Activated CD8-positive, alpha-beta memory T cell treated with anti-CD3 and anti-CD28 coated beads for 1 hour (primary cell): ENCODE measurements at regions not wholly inside any gene's neighbourhood (a gene's known extent, or its start where the extent isn't known, plus 50 kb on each side); places are given as distances from the start of the nearest gene placed in this dataset.
"Not testable (repeated sequence)": the region's sequence is repeated elsewhere in the genome, so short reads cannot be mapped to it uniquely, and the experiment has no call there.

ENCODE experiments used
- DNase-seq, 2 donors: peaks; one replicate each; pipeline ENCODE4 v3.0.0-alpha.2; 2020; ENCODE audit warnings: low read depth in 1 of 2; ENCODE audit errors: extremely low read depth in 1 of 2

DNA sequence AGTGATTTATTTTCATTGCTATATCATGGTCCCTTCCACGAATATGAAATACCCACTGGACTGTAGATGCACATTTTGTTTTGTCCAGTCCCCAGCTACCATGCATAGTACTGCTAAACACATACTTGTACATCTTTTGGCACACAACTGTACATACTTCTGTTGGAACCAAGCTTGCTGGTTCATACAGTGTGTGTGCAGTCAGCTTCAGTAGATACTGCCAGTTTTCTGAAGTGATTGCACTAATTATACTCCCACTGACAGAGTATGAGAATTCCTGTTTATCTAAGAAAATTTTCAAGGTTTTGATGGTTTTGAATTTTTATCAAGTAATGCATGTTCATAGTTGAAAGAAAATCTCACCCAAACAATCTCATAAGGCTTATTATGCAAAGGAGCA lies 100.7 kb upstream of the LMCD1 start:
- no peak for DNase-seq

GRCh38 chr3:8403996-8404395 lies 97.6 kb upstream of the LMCD1 start:
- DNase-seq: no peak

- DNase-seq: no peak
These were observed 96.5 kb upstream of the LMCD1 start for GRCh38 chr3:8405144-8405543.

GRCh38 chr3:8406479-8406878 lies 95.1 kb upstream of the LMCD1 start:
- no peak for DNase-seq

GRCh38 chr3:8413337-8413926 lies 88.2 kb upstream of the LMCD1 start:
- DNase-seq: no peak

GRCh38 chr3:8416965-8417364 lies 84.7 kb upstream of the LMCD1 start:
- DNase-seq: no peak

DNA sequence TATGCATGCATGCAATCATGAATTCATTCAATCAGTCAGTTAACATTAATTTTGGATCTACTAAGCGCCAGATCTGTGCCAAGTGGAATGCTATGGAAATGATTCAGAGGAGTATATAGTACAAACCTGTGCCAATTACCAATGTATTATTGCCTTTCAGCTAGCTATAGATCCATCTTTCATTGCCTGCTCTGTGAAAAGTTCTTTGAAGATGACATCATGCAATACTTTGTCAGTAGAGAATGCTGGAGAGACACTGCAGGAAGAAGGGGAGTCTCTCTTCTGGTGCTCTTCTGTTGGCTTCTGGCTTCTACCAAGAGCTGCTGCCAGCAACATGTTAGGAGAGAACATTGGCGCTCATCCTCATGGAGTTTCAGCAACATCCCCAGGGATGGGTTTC lies 81.0 kb upstream of the LMCD1 start:
- no peak for DNase-seq

- no peak for DNase-seq
These were observed 80.4 kb upstream of the LMCD1 start for GRCh38 chr3:8421267-8421666.

- no peak for DNase-seq
These were observed 79.9 kb upstream of the LMCD1 start for GRCh38 chr3:8421711-8422110.

GRCh38 chr3:8423307-8423706 lies 78.3 kb upstream of the LMCD1 start:
- DNase-seq: no peak

DNA sequence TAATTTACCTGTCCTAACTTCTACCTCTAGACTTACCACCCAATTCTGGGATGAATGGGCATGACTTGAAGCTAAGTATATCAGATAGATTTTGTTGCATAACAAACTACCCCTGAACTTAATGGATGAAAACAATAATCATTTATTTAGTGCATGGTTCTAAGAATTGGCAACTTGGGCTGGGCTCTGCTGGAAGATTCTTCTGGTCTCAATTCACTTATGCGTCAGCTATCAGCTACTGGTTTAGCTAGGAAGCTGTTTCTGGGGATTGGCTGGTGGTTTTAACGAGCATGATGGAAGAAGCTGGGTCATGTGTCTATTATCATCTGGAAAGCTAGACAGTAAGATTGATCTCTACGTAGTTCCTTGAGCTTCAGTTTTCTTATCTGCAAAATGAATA lies 77.3 kb upstream of the LMCD1 start:
- no peak for DNase-seq

DNA sequence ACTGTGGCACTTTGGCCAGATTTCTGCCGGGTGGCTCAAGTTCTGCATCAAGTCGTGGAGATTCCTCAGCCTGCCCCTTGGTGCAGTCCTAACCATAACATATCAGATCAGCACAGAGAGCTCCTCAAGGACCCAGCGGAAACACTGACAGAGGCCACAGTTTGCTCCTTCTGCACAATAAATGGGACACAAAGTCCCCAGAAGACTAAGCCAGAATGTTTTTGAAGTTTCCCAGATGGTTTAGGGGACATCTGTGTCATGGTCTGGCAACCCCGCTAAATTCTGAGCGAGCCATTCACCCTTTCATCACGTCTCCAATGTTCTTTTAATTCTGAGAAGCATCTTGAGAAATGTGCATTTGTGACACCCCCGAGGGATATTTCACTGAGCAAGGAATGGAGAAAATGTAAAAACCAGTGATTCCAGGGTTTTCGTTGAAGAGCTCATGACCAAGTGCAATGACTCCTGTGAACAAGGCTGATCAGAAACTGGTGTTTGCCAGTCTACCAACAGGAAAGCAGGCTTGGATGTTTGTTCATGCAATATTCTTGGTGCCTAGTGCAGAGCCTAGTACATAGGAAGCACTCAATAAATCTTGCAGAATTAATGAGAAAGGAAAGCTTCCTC lies 64.8 kb upstream of the LMCD1 start:
- DNase-seq: no peak

GRCh38 chr3:8438507-8439079 lies 63.0 kb upstream of the LMCD1 start:
- no peak for DNase-seq

DNA sequence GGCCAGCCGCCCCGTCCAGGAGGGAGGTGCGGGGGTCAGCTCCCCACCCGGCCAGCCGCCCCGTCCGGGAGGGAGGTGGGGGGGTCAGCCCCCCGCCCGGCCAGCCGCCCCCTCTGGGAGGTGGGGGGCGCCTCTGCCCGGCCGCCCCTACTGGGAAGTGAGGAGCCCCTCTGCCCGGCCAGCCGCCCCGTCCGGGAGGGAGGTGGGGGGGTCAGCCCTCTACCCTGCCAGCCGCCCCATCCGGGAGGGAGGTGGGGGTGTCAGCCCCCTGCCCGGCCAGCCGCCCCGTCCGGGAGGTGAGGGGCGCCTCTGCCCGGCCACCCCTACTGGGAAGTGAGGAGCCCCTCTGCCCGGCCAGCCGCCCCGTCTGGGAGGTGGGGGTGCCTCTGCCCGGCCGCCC lies 61.5 kb upstream of the LMCD1 start:
- not testable (repeated sequence) for DNase-seq

- no peak for DNase-seq
These were observed 59.6 kb upstream of the LMCD1 start for GRCh38 chr3:8441969-8442559.

GRCh38 chr3:8442993-8443650 lies 58.5 kb upstream of the LMCD1 start:
- no peak for DNase-seq

DNA sequence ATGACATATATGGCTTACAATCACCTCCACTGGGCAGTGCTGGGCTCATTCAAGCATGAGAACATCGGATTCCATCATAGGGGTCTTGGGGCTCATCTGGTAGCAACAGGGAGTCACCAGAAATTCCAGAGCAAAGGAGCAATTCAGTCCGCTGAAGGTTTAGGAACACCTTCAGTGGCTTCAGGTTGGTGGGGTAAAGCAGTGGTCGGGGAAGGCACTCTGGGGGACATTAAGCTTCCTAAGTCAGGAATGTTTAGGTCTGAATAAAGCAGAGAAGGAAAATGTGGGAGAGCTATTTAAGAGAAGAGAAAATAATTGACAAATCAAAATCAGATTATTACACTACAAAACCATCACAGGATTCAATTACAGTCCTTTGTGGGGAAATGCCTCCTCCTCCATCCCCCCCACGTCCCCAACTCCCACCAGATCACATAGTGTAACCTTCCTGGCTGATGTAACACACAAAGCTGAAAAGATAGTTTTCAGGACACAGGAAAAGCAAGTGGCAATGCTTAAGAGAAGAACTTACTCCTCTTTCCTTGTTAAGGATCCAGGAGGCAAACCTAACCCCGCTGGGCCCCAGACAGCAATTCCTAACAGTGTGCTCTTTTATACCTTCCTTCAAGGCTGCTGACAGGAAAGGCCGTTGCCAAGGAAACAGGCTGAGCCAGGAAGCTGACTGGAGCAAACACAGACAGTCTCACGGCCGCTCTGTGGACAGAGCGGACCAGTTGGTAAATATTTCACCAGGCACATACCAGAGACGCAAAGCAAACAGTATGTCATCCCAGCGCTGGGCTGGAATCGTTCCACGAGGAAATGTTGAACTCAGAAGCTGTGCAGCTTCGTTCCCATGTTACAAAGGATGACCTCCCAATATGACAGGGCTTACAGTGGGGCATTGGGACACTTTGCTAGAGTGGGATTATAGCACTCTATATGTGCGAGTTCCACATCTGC lies 57.5 kb upstream of the LMCD1 start:
- DNase-seq: no peak

DNA sequence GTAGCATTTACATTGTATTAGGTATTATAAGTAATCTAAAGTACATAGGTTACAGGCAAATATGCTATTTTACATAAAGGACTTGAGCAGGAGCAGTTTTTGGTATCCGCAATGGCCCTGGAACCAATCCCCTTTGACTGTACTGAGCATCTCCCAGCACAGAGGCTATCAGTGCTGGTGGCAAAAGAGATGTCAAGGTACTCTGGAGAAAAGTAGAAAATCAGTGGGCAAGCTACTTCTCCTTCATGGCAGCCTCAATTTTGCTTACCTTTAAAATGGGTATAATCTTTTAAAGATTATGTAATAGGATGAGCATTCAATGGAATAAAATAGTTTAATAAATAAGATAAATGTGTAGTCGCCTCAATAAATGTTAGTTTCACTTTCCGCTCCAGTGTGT lies 56.7 kb upstream of the LMCD1 start:
- no peak for DNase-seq

DNA sequence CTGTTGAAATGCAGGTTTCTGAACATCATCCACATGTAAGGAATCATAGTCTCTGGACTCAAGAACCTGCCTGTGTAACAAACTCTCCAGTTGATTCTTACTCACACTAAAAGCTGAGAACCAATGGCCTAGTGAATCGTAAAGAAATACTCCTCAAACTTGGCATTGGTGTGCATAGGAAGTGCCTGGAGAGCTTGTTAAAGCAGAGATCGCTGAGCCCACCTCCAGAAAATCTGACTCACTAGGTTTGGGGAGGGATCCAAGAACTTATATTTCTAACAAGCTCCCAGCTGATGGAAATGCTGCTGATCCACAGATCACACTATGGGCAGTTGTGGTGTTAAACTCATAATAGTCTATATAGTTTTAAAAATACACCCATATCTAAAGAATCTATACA lies 55.8 kb upstream of the LMCD1 start:
- DNase-seq: no peak

- DNase-seq: no peak
These were observed 54.8 kb upstream of the LMCD1 start for GRCh38 chr3:8446845-8447244.

DNA sequence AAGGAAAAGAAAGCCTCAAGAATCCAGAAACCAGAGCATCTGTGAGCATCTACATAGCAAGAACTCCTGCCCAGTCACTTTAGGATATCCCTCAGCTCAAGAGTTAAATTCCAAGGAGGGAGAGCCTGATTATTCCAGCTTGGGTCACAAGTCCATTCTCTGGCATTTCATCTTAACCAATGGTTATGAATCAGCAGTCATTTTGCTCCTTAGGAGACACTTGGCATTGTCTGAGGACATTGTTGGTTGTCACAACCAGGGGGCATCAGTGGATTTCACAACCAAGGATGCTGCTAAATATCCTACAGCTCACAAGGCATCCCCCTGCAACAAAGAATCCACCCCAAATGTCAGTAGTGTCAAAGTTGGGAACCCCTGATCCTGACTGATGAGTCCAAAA lies 51.0 kb upstream of the LMCD1 start:
- no peak for DNase-seq
